ENCODE measurements at regions not wholly inside any gene's neighbourhood (a gene's known extent, or its start where the extent isn't known, plus 50 kb on each side); places are given as distances from the start of the nearest gene placed in this dataset.
A peak's percentile ranks its signal among the peaks of the same experiment; 100 is the strongest.

DNA sequence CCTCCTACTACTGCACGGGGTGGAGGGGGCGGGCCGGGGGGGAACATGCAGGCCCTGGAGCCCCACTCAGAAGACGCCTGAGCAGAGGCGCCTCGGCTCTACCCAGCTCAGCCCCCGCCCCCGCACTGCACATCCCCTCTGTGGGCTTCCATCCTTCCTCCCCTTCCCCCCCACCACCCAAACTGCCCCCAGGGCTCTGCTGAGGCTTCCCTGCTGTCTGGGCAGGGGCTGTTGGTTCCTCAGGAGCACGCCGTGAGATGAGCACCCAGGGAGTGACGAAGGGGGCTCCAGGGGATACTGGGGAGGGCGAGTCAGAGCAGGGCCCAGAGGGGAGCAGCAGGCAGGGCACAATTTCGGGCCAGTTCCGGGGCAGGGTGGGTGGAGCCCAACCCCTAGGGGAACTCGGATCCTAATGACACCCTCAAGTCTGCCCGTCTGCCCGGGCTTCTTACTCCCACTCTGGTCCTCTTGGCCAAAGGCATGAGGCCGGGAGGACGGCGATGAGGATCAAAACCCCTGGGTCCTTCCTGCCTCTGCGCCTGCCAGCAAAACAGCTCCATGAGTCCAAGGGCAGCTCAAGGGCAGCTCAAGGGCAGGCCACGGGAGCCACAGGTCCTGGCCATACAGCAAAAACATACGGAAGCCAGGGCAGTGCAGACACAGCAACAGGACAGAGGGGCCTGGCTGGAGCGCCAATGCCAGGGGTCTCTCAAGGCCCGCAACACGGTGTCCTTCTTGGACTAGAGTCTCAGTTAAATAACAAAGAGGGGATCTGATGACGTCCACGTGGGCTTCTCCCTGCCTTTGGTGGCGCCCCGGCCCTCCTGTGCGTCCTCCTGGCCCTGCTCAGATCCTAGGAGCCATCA, 200.9 kb downstream of the AUH start:
- no peak for DNase-seq (ENCODE audit: low read depth in 1 of 2, low spot score in 1 of 2)
- TF ChIP-seq, protein P1, sequence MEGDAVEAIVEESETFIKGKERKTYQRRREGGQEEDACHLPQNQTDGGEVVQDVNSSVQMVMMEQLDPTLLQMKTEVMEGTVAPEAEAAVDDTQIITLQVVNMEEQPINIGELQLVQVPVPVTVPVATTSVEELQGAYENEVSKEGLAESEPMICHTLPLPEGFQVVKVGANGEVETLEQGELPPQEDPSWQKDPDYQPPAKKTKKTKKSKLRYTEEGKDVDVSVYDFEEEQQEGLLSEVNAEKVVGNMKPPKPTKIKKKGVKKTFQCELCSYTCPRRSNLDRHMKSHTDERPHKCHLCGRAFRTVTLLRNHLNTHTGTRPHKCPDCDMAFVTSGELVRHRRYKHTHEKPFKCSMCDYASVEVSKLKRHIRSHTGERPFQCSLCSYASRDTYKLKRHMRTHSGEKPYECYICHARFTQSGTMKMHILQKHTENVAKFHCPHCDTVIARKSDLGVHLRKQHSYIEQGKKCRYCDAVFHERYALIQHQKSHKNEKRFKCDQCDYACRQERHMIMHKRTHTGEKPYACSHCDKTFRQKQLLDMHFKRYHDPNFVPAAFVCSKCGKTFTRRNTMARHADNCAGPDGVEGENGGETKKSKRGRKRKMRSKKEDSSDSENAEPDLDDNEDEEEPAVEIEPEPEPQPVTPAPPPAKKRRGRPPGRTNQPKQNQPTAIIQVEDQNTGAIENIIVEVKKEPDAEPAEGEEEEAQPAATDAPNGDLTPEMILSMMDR (IDR thresholded peaks at IDR 0.05; ENCODE audit: low read depth, low read length): no peak
- Histone ChIP-seq H3K27me3 (no peaks in the 10 kb centered on the region), H3K4me3 (no peak overlapping the region), H3K9me3 (ENCODE audit: low read depth) (no peaks in the 10 kb centered on the region), H3K4me1 (ENCODE audit: low read depth) (peaks cover 19% of the 10 kb centered on the region), H3K27ac (no peak overlapping the region), H3K36me3 (no peaks in the 10 kb centered on the region)

GRCh38 chr9:91161465-91162300, 200.0 kb downstream of the AUH start:
- Histone ChIP-seq H3K4me3 (no peak overlapping the region), H3K27me3 (no peaks in the 10 kb centered on the region), H3K9me3 (ENCODE audit: low read depth) (no peaks in the 10 kb centered on the region), H3K27ac (no peak overlapping the region), H3K4me1 (ENCODE audit: low read depth) (peaks cover 19% of the 10 kb centered on the region), H3K36me3 (no peaks in the 10 kb centered on the region)
- no peak for DNase-seq (ENCODE audit: low read depth in 1 of 2, low spot score in 1 of 2)
- TF ChIP-seq, protein P1 (IDR thresholded peaks at IDR 0.05; ENCODE audit: low read depth, low read length): no peak

- Histone ChIP-seq H3K4me3 (no peak overlapping the region), H3K27me3 (no peaks in the 10 kb centered on the region), H3K36me3 (no peaks in the 10 kb centered on the region), H3K9me3 (ENCODE audit: low read depth) (no peaks in the 10 kb centered on the region), H3K27ac (peak overlapping the region; percentile 22), H3K4me1 (ENCODE audit: low read depth) (peaks cover 19% of the 10 kb centered on the region)
- TF ChIP-seq, protein P1 (IDR thresholded peaks at IDR 0.05; ENCODE audit: low read depth, low read length): no peak
- DNase-seq (ENCODE audit: low read depth in 1 of 2, low spot score in 1 of 2): no peak
Observed at GRCh38 chr9:91162311-91162710, 199.4 kb downstream of the AUH start.

- Histone ChIP-seq H3K36me3 (no peaks in the 10 kb centered on the region), H3K4me3 (no peak overlapping the region), H3K4me1 (ENCODE audit: low read depth) (peaks cover 19% of the 10 kb centered on the region), H3K9me3 (ENCODE audit: low read depth) (no peaks in the 10 kb centered on the region), H3K27ac (peak overlapping the region; percentile 22), H3K27me3 (no peaks in the 10 kb centered on the region)
- DNase-seq (ENCODE audit: low read depth in 1 of 2, low spot score in 1 of 2): peak; percentile 31 to 40
- TF ChIP-seq, protein P1 (IDR thresholded peaks at IDR 0.05; ENCODE audit: low read depth, low read length): no peak
Observed at GRCh38 chr9:91162784-91163443, 198.8 kb downstream of the AUH start.

GRCh38 chr9:91163444-91163772, 198.3 kb downstream of the AUH start:
- DNase-seq (ENCODE audit: low read depth in 1 of 2, low spot score in 1 of 2): no peak
- H3K27ac ChIP-seq: peak overlapping the region; percentile 22
- no peaks in the 10 kb centered on the region for H3K9me3 ChIP-seq (ENCODE audit: low read depth)
- TF ChIP-seq, protein P1 (IDR thresholded peaks at IDR 0.05; ENCODE audit: low read depth, low read length): no peak
- no peaks in the 10 kb centered on the region for H3K36me3 ChIP-seq
- no peak overlapping the region for H3K4me3 ChIP-seq
- peaks cover 19% of the 10 kb centered on the region for H3K4me1 ChIP-seq (ENCODE audit: low read depth)
- no peaks in the 10 kb centered on the region for H3K27me3 ChIP-seq
